NT2/D1 (cell line): ENCODE measurements at regions not wholly inside any gene's neighbourhood (a gene's known extent, or its start where the extent isn't known, plus 50 kb on each side); places are given as distances from the start of the nearest gene placed in this dataset.

Source experiments
- SUZ12 ChIP-seq: IDR thresholded peaks from 2 replicates; pipeline ENCODE4 v1.6.1; 2011; ENCODE audit not compliant: insufficient read length, insufficient read depth; ENCODE audit errors: extremely low read depth
- YY1 ChIP-seq: IDR thresholded peaks from 2 replicates; pipeline ENCODE4 v1.6.1; 2011; ENCODE audit not compliant: insufficient read length, insufficient read depth
- ZNF274 ChIP-seq: IDR thresholded peaks from 2 replicates; pipeline ENCODE4 v1.6.1; 2011; ENCODE audit warnings: mild to moderate bottlenecking, low read depth, low read length

- TF ChIP-seq YY1, result no peak
- TF ChIP-seq SUZ12, result no peak
- TF ChIP-seq ZNF274, result no peak
Observed at GRCh38 chr7:84822941-84823510, 363.8 kb downstream of the SEMA3D start.
